ENCODE measurements at regions not wholly inside any gene's neighbourhood (a gene's known extent, or its start where the extent isn't known, plus 50 kb on each side); places are given as distances from the start of the nearest gene placed in this dataset.
A peak's percentile ranks its signal among the peaks of the same experiment; 100 is the strongest.

- intact Hi-C loops (cut with DNase I): no loop called here
- Histone ChIP-seq H3K36me3 (ENCODE audit: insufficient read depth in 1 of 2, low read depth in 1 of 2) (no peaks in the 10 kb centered on the region), H3K4me1 (peaks cover 3% of the 10 kb centered on the region), H3K27me3 (ENCODE audit: insufficient read depth in 3 of 3, low read length in 2 of 3) (no peaks in the 10 kb centered on the region), H3K9me3 (no peaks in the 10 kb centered on the region), H3K4me3 (no peak overlapping the region), H3K27ac (no peak overlapping the region)
- WGBS, 3 donors: 59 to 75% (median 72%) methylated on average over 5 of the region's 5 CpGs
- no peak for ATAC-seq
- no peak for DNase-seq
- TF ChIP-seq CTCF (IDR thresholded peaks at IDR 0.05): no peak
These were observed 565.4 kb upstream of the NRP1 start for GRCh38 chr10:33899578-33900531.

- H3K36me3 ChIP-seq (ENCODE audit: insufficient read depth in 1 of 2, low read depth in 1 of 2): no peaks in the 10 kb centered on the region
- WGBS, 3 donors: 52 to 67% (median 64%) methylated on average over 6 of the region's 6 CpGs
- intact Hi-C loops (cut with DNase I): no loop called here
- no peak overlapping the region for H3K4me3 ChIP-seq
- no peaks in the 10 kb centered on the region for H3K9me3 ChIP-seq
- ATAC-seq: peak in 3 of 4 donors; percentile 44 to 97 (median 81)
- no peak for TF ChIP-seq CTCF (IDR thresholded peaks at IDR 0.05)
- no peak for DNase-seq
- peaks cover 3% of the 10 kb centered on the region for H3K4me1 ChIP-seq
- H3K27me3 ChIP-seq (ENCODE audit: insufficient read depth in 3 of 3, low read length in 2 of 3): no peaks in the 10 kb centered on the region
- no peak overlapping the region for H3K27ac ChIP-seq
These were observed 562.9 kb upstream of the NRP1 start for GRCh38 chr10:33897291-33897752.

GRCh38 chr10:33893506-33893905 lies 559.0 kb upstream of the NRP1 start:
- intact Hi-C loops (cut with DNase I): no loop called here
- H3K36me3 ChIP-seq (ENCODE audit: insufficient read depth in 1 of 2, low read depth in 1 of 2): no peaks in the 10 kb centered on the region
- H3K27ac ChIP-seq: no peak overlapping the region
- no peak for TF ChIP-seq CTCF (IDR thresholded peaks at IDR 0.05)
- ATAC-seq (peak in 1 of 4 donors; percentile 35), DNase-seq (no peak)
- no peaks in the 10 kb centered on the region for H3K9me3 ChIP-seq
- no peak overlapping the region for H3K4me3 ChIP-seq
- H3K4me1 ChIP-seq: no peaks in the 10 kb centered on the region
- no peaks in the 10 kb centered on the region for H3K27me3 ChIP-seq (ENCODE audit: insufficient read depth in 3 of 3, low read length in 2 of 3)

GRCh38 chr10:33889371-33889770 lies 554.9 kb upstream of the NRP1 start:
- TF ChIP-seq CTCF (IDR thresholded peaks at IDR 0.05): no peak
- no peak for DNase-seq
- Histone ChIP-seq H3K27me3 (ENCODE audit: insufficient read depth in 3 of 3, low read length in 2 of 3) (no peaks in the 10 kb centered on the region), H3K4me1 (no peaks in the 10 kb centered on the region), H3K9me3 (no peaks in the 10 kb centered on the region), H3K36me3 (ENCODE audit: insufficient read depth in 1 of 2, low read depth in 1 of 2) (no peaks in the 10 kb centered on the region), H3K4me3 (no peak overlapping the region), H3K27ac (no peak overlapping the region)
- intact Hi-C loops (cut with DNase I): no loop called here
- 85 to 90% (median 86%) methylated on average over 2 of the region's 2 CpGs for WGBS, 3 donors
- no peak for ATAC-seq

Data from psoas muscle (tissue), 7 donors.